H7 (cell line): ENCODE measurements at regions not wholly inside any gene's neighbourhood (a gene's known extent, or its start where the extent isn't known, plus 50 kb on each side); places are given as distances from the start of the nearest gene placed in this dataset.

ENCODE experiments used
- DNase-seq: peaks from one replicate; pipeline ENCODE4 v3.0.0; 2012
- H3K27me3 ChIP-seq: 2 replicates; pipeline ENCODE4 v1.6.0; 2011; ENCODE audit warnings: mild to moderate bottlenecking, low read length; ENCODE audit not compliant: control insufficient read depth, insufficient read depth
- H3K36me3 ChIP-seq: replicated peaks from 2 replicates; pipeline ENCODE4 v1.5.1; 2011; ENCODE audit warnings: low read length; ENCODE audit not compliant: control insufficient read depth, insufficient read depth
- H3K4me3 ChIP-seq: 2 replicates; pipeline ENCODE4 v1.5.1; 2011; ENCODE audit warnings: low read depth, mild to moderate bottlenecking, control low read depth, low read length, moderate library complexity; ENCODE audit not compliant: insufficient read depth

GRCh38 chr4:176549161-176549865, 229.5 kb downstream of the SPCS3 start:
- H3K4me3 ChIP-seq: no peak overlapping the region
- no peak for DNase-seq
- H3K27me3 ChIP-seq: no peaks in the 10 kb centered on the region
- no peaks in the 10 kb centered on the region for H3K36me3 ChIP-seq

- no peaks in the 10 kb centered on the region for H3K36me3 ChIP-seq
- H3K4me3 ChIP-seq: no peak overlapping the region
- H3K27me3 ChIP-seq: no peaks in the 10 kb centered on the region
- DNase-seq: no peak
These were observed 234.1 kb downstream of the VEGFC start for GRCh38 chr4:176558661-176559060.

GRCh38 chr4:176561368-176561767, 231.4 kb downstream of the VEGFC start:
- H3K36me3 ChIP-seq: no peaks in the 10 kb centered on the region
- no peak overlapping the region for H3K4me3 ChIP-seq
- H3K27me3 ChIP-seq: no peaks in the 10 kb centered on the region
- DNase-seq: no peak

- no peaks in the 10 kb centered on the region for H3K27me3 ChIP-seq
- H3K36me3 ChIP-seq: no peaks in the 10 kb centered on the region
- no peak for DNase-seq
- H3K4me3 ChIP-seq: no peak overlapping the region
These were observed 229.1 kb downstream of the VEGFC start for GRCh38 chr4:176563591-176563990.

GRCh38 chr4:176565049-176565448, 227.7 kb downstream of the VEGFC start:
- DNase-seq: no peak
- no peak overlapping the region for H3K4me3 ChIP-seq
- no peaks in the 10 kb centered on the region for H3K27me3 ChIP-seq
- no peaks in the 10 kb centered on the region for H3K36me3 ChIP-seq

- DNase-seq: no peak
- H3K4me3 ChIP-seq: no peak overlapping the region
- H3K36me3 ChIP-seq: no peaks in the 10 kb centered on the region
- H3K27me3 ChIP-seq: no peaks in the 10 kb centered on the region
These were observed 226.0 kb downstream of the VEGFC start for GRCh38 chr4:176566769-176567168.

GRCh38 chr4:176568238-176568637, 224.5 kb downstream of the VEGFC start:
- Histone ChIP-seq H3K4me3 (no peak overlapping the region), H3K27me3 (no peaks in the 10 kb centered on the region), H3K36me3 (no peaks in the 10 kb centered on the region)
- DNase-seq: no peak

GRCh38 chr4:176569301-176569700, 223.4 kb downstream of the VEGFC start:
- no peaks in the 10 kb centered on the region for H3K27me3 ChIP-seq
- DNase-seq: no peak
- no peak overlapping the region for H3K4me3 ChIP-seq
- H3K36me3 ChIP-seq: no peaks in the 10 kb centered on the region

- no peak for DNase-seq
- Histone ChIP-seq H3K36me3 (no peaks in the 10 kb centered on the region), H3K27me3 (no peaks in the 10 kb centered on the region), H3K4me3 (no peak overlapping the region)
These were observed 221.5 kb downstream of the VEGFC start for GRCh38 chr4:176571206-176571605.

GRCh38 chr4:176575141-176575730, 217.5 kb downstream of the VEGFC start:
- Histone ChIP-seq H3K27me3 (no peaks in the 10 kb centered on the region), H3K36me3 (no peaks in the 10 kb centered on the region), H3K4me3 (no peak overlapping the region)
- no peak for DNase-seq

- H3K27me3 ChIP-seq: no peaks in the 10 kb centered on the region
- DNase-seq: no peak
- H3K36me3 ChIP-seq: no peaks in the 10 kb centered on the region
- no peak overlapping the region for H3K4me3 ChIP-seq
These were observed 213.5 kb downstream of the VEGFC start for GRCh38 chr4:176579226-176579625.

GRCh38 chr4:176583278-176583677, 209.4 kb downstream of the VEGFC start:
- DNase-seq: no peak
- Histone ChIP-seq H3K4me3 (no peak overlapping the region), H3K27me3 (no peaks in the 10 kb centered on the region)

GRCh38 chr4:176584031-176584606, 208.6 kb downstream of the VEGFC start:
- Histone ChIP-seq H3K4me3 (no peak overlapping the region), H3K36me3 (no peaks in the 10 kb centered on the region), H3K27me3 (no peaks in the 10 kb centered on the region)
- no peak for DNase-seq

More at GRCh38 chr4:176583278-176583677, 209.4 kb downstream of the VEGFC start:
- H3K36me3 ChIP-seq: no peaks in the 10 kb centered on the region

- Histone ChIP-seq H3K27me3 (no peaks in the 10 kb centered on the region), H3K36me3 (no peaks in the 10 kb centered on the region), H3K4me3 (no peak overlapping the region)
- no peak for DNase-seq
These were observed 204.8 kb downstream of the VEGFC start for GRCh38 chr4:176587920-176588319.

- no peak for DNase-seq
- no peak overlapping the region for H3K4me3 ChIP-seq
- H3K36me3 ChIP-seq: no peaks in the 10 kb centered on the region
- no peaks in the 10 kb centered on the region for H3K27me3 ChIP-seq
These were observed 204.3 kb downstream of the VEGFC start for GRCh38 chr4:176588436-176588835.
